GM18907 (cell line): ENCODE measurements at regions not wholly inside any gene's neighbourhood (a gene's known extent, or its start where the extent isn't known, plus 50 kb on each side); places are given as distances from the start of the nearest gene placed in this dataset.

Experiments used
- ATAC-seq: cut with Tn5 transposase; IDR thresholded peaks from one replicate; pipeline ENCODE4 v1.9.1; 2021; ENCODE audit warnings: mild to moderate bottlenecking, moderate library complexity; ENCODE audit not compliant: unreplicated experiment

- no peak for ATAC-seq
Observed at GRCh38 chr3:187968883-187969580, 184.9 kb upstream of the LPP start.

GRCh38 chr3:187969581-187969950, 184.4 kb upstream of the LPP start:
- no peak for ATAC-seq

GRCh38 chr3:187970106-187970505, 183.9 kb upstream of the LPP start:
- ATAC-seq: no peak

GRCh38 chr3:187971629-187972028, 182.3 kb upstream of the LPP start:
- ATAC-seq: no peak

- no peak for ATAC-seq
Observed at GRCh38 chr3:187972454-187972853, 181.5 kb upstream of the LPP start.

- ATAC-seq: peak; percentile 19
Observed at GRCh38 chr3:187973977-187974870, 179.7 kb upstream of the LPP start.

- peak; percentile 34 for ATAC-seq
Observed at GRCh38 chr3:187974871-187975271, 179.1 kb upstream of the LPP start.

- ATAC-seq: peak; percentile 51
Observed at GRCh38 chr3:187975561-187976364, 178.2 kb upstream of the LPP start.

- ATAC-seq: no peak
Observed at GRCh38 chr3:187976365-187976900, 177.5 kb upstream of the LPP start.

- ATAC-seq: no peak
Observed at GRCh38 chr3:187977659-187978058, 176.3 kb upstream of the LPP start.

- no peak for ATAC-seq
Observed at GRCh38 chr3:187978433-187979011, 175.4 kb upstream of the LPP start.

- no peak for ATAC-seq
Observed at GRCh38 chr3:187979564-187979963, 174.4 kb upstream of the LPP start.

GRCh38 chr3:187980861-187981260, 173.1 kb upstream of the LPP start:
- no peak for ATAC-seq

- peak; percentile 67 for ATAC-seq
Observed at GRCh38 chr3:187982142-187982541, 171.8 kb upstream of the LPP start.

GRCh38 chr3:187983484-187984124, 170.4 kb upstream of the LPP start:
- ATAC-seq: no peak

- no peak for ATAC-seq
Observed at GRCh38 chr3:187985647-187986046, 168.3 kb upstream of the LPP start.

- ATAC-seq: no peak
Observed at GRCh38 chr3:187986514-187986934, 167.4 kb upstream of the LPP start.

- ATAC-seq: no peak
Observed at GRCh38 chr3:187987187-187987586, 166.8 kb upstream of the LPP start.

- no peak for ATAC-seq
Observed at GRCh38 chr3:187987924-187988323, 166.0 kb upstream of the LPP start.

GRCh38 chr3:187989575-187990153, 164.3 kb upstream of the LPP start:
- no peak for ATAC-seq
